Liver (tissue), 8 donors: ENCODE measurements at regions not wholly inside any gene's neighbourhood (a gene's known extent, or its start where the extent isn't known, plus 50 kb on each side); places are given as distances from the start of the nearest gene placed in this dataset.

Source experiments
- DNase-seq: peaks from one replicate; pipeline ENCODE4 v3.0.0-alpha.2; 2017; ENCODE audit warnings: low spot score
- H3K27ac ChIP-seq, 2 donors: one replicate each; pipeline ENCODE4 v1.7.0; 2013; ENCODE audit warnings: inconsistent platforms in 2 of 2, low read length in 2 of 2, control low read depth in 1 of 2, low read depth in 1 of 2, mild to moderate bottlenecking in 1 of 2
- H3K27me3 ChIP-seq, 4 donors: one replicate each; pipeline versions ENCODE4 v1.6.1 to v1.7.0; 2013; ENCODE audit warnings: low read length in 3 of 4, inconsistent platforms in 1 of 4, mild to moderate bottlenecking in 1 of 4, moderate library complexity in 1 of 4; ENCODE audit not compliant: control insufficient read depth in 4 of 4, insufficient read depth in 4 of 4
- H3K36me3 ChIP-seq, 4 donors: one replicate each; pipeline versions ENCODE4 v1.6.1 to v1.7.0; 2013; ENCODE audit warnings: low read length in 3 of 4, mild to moderate bottlenecking in 3 of 4, low read depth in 1 of 4, moderate library complexity in 1 of 4; ENCODE audit not compliant: control insufficient read depth in 4 of 4, insufficient read depth in 3 of 4
- H3K4me1 ChIP-seq, 4 donors: one replicate each; pipeline versions ENCODE4 v1.6.1 to v1.7.0; 2013; ENCODE audit warnings: low read length in 3 of 4, mild to moderate bottlenecking in 3 of 4, moderate library complexity in 1 of 4; ENCODE audit not compliant: control insufficient read depth in 4 of 4, insufficient read depth in 4 of 4
- H3K4me3 ChIP-seq, 3 donors: one replicate each; pipeline versions ENCODE4 v1.6.1 to v1.7.0; 2013; ENCODE audit warnings: low read length in 3 of 3, control low read depth in 1 of 3, low read depth in 1 of 3, mild to moderate bottlenecking in 1 of 3
- H3K9ac ChIP-seq, 2 donors: one replicate each; pipeline ENCODE4 v1.7.0; 2013; ENCODE audit warnings: low read length in 2 of 2, mild to moderate bottlenecking in 2 of 2, moderate library complexity in 2 of 2, control low read depth in 1 of 2, low read depth in 1 of 2
- H3K9me3 ChIP-seq, 4 donors: one replicate each; pipeline versions ENCODE4 v1.6.1 to v1.7.0; 2013; ENCODE audit warnings: low read length in 3 of 4; ENCODE audit not compliant: control insufficient read depth in 4 of 4
- ATF3 ChIP-seq: IDR thresholded peaks from 2 replicates; pipeline ENCODE4 v1.6.1; 2016; ENCODE audit warnings: antibody characterized with exemption
- EGR1 ChIP-seq, 2 donors: IDR thresholded peaks; 2 replicates each; pipeline ENCODE4 v1.6.1; 2016 to 2018; ENCODE audit warnings: antibody characterized with exemption in 2 of 2, low read depth in 2 of 2
- FOXA1 ChIP-seq: IDR thresholded peaks from 2 replicates; pipeline ENCODE4 v1.6.1; 2016; ENCODE audit warnings: antibody characterized with exemption
- HNF4A ChIP-seq, 2 donors: conservative IDR thresholded peaks; 2 replicates each; pipeline ENCODE4 v1.6.1; 2016; ENCODE audit warnings: antibody characterized with exemption in 2 of 2, mild to moderate bottlenecking in 2 of 2
- HNF4G ChIP-seq: IDR thresholded peaks from 2 replicates; pipeline ENCODE4 v1.6.1; 2016; ENCODE audit warnings: antibody characterized with exemption
- JUND ChIP-seq, 2 donors: IDR thresholded peaks; 2 replicates each; pipeline ENCODE4 v1.6.1; 2016; ENCODE audit warnings: antibody characterized with exemption in 2 of 2
- NR2F2 ChIP-seq: IDR thresholded peaks from 2 replicates; pipeline ENCODE4 v1.6.1; 2016; ENCODE audit warnings: antibody characterized with exemption
- REST ChIP-seq: IDR thresholded peaks from 2 replicates; pipeline ENCODE4 v1.6.1; 2016; ENCODE audit warnings: antibody characterized with exemption, mild to moderate bottlenecking
- SP1 ChIP-seq: IDR thresholded peaks from 2 replicates; pipeline ENCODE4 v1.6.1; 2018; ENCODE audit warnings: antibody characterized with exemption, mild to moderate bottlenecking
- TAF1 ChIP-seq: conservative IDR thresholded peaks from 2 replicates; pipeline ENCODE4 v1.6.1; 2016; ENCODE audit warnings: antibody characterized with exemption, mild to moderate bottlenecking
- WGBS: extraction: QIAGEN DNeasy Blood & Tissue Kit; methylation state at CpG from one replicate; pipeline ENCODE4 v1.1.7; 2013; 5-methylcytosine and 5-hydroxymethylcytosine counted together
- TF ChIP-seq, protein P1 (sequence below): fragments of 150-350 bp; IDR thresholded peaks from 2 replicates; pipeline ENCODE4 v1.5.1; 2017; ENCODE audit warnings: improper control_type of control experiment, low read depth, low read length; ENCODE audit not compliant: missing input control
- donor health status: healthy.
- donor health status: healthy.
- donor health status: healthy.
- donor health status: healthy.
- donor health status: healthy.

DNA sequence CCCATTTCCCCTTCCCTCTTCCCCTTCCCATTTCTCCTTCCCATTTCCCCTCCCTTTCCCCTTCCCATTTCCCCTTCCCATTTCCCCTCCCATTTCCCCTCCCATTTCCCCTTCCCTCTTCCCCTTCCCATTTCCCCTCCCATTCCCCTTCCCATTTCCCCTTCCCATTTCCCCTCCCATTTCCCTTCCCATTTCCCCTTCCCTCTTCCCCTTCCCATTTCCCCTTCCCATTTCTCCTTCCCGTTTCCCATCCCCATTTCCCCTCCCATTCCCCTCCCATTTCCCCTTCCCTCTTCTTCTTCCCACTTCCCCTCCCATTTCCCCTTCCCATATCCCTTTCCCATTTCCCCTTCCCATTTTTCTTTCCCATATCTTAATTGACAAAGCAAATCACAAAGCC lies 109.0 kb downstream of the OLFM1 start:
- no peaks in the 10 kb centered on the region for H3K9me3 ChIP-seq
- no peak overlapping the region for H3K27ac ChIP-seq
- no peaks in the 10 kb centered on the region for H3K4me1 ChIP-seq
- DNase-seq = no peak
- TF ChIP-seq, protein P1, sequence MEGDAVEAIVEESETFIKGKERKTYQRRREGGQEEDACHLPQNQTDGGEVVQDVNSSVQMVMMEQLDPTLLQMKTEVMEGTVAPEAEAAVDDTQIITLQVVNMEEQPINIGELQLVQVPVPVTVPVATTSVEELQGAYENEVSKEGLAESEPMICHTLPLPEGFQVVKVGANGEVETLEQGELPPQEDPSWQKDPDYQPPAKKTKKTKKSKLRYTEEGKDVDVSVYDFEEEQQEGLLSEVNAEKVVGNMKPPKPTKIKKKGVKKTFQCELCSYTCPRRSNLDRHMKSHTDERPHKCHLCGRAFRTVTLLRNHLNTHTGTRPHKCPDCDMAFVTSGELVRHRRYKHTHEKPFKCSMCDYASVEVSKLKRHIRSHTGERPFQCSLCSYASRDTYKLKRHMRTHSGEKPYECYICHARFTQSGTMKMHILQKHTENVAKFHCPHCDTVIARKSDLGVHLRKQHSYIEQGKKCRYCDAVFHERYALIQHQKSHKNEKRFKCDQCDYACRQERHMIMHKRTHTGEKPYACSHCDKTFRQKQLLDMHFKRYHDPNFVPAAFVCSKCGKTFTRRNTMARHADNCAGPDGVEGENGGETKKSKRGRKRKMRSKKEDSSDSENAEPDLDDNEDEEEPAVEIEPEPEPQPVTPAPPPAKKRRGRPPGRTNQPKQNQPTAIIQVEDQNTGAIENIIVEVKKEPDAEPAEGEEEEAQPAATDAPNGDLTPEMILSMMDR = no peak
- TF ChIP-seq HNF4A (conservative IDR thresholded peaks at IDR 0.05) = no peak
- TF ChIP-seq EGR1 (IDR thresholded peaks at IDR 0.05; ENCODE audit: low read depth in 2 of 2) = no peak
- TF ChIP-seq NR2F2 = no peak
- no peak for TF ChIP-seq HNF4G
- TF ChIP-seq FOXA1 = no peak
- no peak for TF ChIP-seq ATF3
- TF ChIP-seq TAF1 = no peak
- no peaks in the 10 kb centered on the region for H3K36me3 ChIP-seq
- no peaks in the 10 kb centered on the region for H3K27me3 ChIP-seq
- no peak overlapping the region for H3K9ac ChIP-seq
- no peak overlapping the region for H3K4me3 ChIP-seq
- WGBS = 67% methylated on average over 1 of the region's 1 CpG

- TF ChIP-seq SP1 = no peak
- TF ChIP-seq EGR1 (IDR thresholded peaks at IDR 0.05; ENCODE audit: low read depth in 2 of 2) = no peak
- no peak for TF ChIP-seq REST
- Histone ChIP-seq H3K4me3 (no peak overlapping the region), H3K4me1 (no peaks in the 10 kb centered on the region), H3K27ac (no peak overlapping the region), H3K27me3 (no peaks in the 10 kb centered on the region), H3K9me3 (no peaks in the 10 kb centered on the region), H3K9ac (no peak overlapping the region), H3K36me3 (no peaks in the 10 kb centered on the region)
- 40% methylated on average over 15 of the region's 15 CpGs for whole genome bisulfite sequencing
- DNase-seq = no peak
Measured at GRCh38 chr9:135198144-135198543, 110.7 kb downstream of the OLFM1 start.

GRCh38 chr9:135198586-135199285 lies 111.3 kb downstream of the OLFM1 start:
- no peak for DNase-seq
- 57% methylated on average over 16 of the region's 16 CpGs for WGBS
- Histone ChIP-seq H3K27ac (no peak overlapping the region), H3K9ac (no peak overlapping the region), H3K4me3 (no peak overlapping the region), H3K36me3 (no peaks in the 10 kb centered on the region), H3K4me1 (no peaks in the 10 kb centered on the region), H3K27me3 (no peaks in the 10 kb centered on the region), H3K9me3 (no peaks in the 10 kb centered on the region)
- no peak for TF ChIP-seq EGR1 (IDR thresholded peaks at IDR 0.05; ENCODE audit: low read depth in 2 of 2)
- no peak for TF ChIP-seq JUND (IDR thresholded peaks at IDR 0.05)
- no peak for TF ChIP-seq ATF3
- no peak for TF ChIP-seq NR2F2
